Lower lobe of right lung (tissue), 2 donors: ENCODE measurements at regions not wholly inside any gene's neighbourhood (a gene's known extent, or its start where the extent isn't known, plus 50 kb on each side); places are given as distances from the start of the nearest gene placed in this dataset.
A peak's percentile ranks its signal among the peaks of the same experiment; 100 is the strongest.

Source experiments
- ATAC-seq, 2 donors: fragments of 200-7000 bp; cut with Tn5 transposase; one replicate each; pipeline ENCODE4 v1.9.1; 2020 to 2022; ENCODE audit warnings: mild to moderate bottlenecking in 2 of 2, moderate library complexity in 2 of 2
- DNase-seq: peaks from one replicate; pipeline ENCODE4 v3.0.0-alpha.2; 2020
- H3K27ac ChIP-seq: fragments of 200-600 bp; one replicate; pipeline ENCODE4 v1.8.0; 2022
- H3K27me3 ChIP-seq: fragments of 200-600 bp; one replicate; pipeline ENCODE4 v1.8.0; 2022; ENCODE audit warnings: low read depth
- H3K36me3 ChIP-seq: fragments of 200-600 bp; one replicate; pipeline ENCODE4 v1.8.0; 2022; ENCODE audit warnings: mild to moderate bottlenecking
- H3K4me1 ChIP-seq: fragments of 200-600 bp; one replicate; pipeline ENCODE4 v1.8.0; 2022
- H3K4me3 ChIP-seq: fragments of 200-600 bp; one replicate; pipeline ENCODE4 v1.8.0; 2022; ENCODE audit warnings: mild to moderate bottlenecking
- H3K9me3 ChIP-seq: fragments of 200-600 bp; one replicate; pipeline ENCODE4 v1.8.0; 2022
- intact Hi-C: fragments of 100-400 bp; cut with DNase I; formaldehyde crosslinking; loops from one replicate; pipeline ENCODE4 v1.11.0; 2022
- TF ChIP-seq, protein P1 (sequence below): fragments of 200-600 bp; IDR thresholded peaks from one replicate; pipeline ENCODE4 v1.8.0; 2022; ENCODE audit warnings: antibody characterized with exemption, mild to moderate bottlenecking
- donor health status: DM: no; HTN: yes; CAD: no; lungs with severe emphysema.

DNA sequence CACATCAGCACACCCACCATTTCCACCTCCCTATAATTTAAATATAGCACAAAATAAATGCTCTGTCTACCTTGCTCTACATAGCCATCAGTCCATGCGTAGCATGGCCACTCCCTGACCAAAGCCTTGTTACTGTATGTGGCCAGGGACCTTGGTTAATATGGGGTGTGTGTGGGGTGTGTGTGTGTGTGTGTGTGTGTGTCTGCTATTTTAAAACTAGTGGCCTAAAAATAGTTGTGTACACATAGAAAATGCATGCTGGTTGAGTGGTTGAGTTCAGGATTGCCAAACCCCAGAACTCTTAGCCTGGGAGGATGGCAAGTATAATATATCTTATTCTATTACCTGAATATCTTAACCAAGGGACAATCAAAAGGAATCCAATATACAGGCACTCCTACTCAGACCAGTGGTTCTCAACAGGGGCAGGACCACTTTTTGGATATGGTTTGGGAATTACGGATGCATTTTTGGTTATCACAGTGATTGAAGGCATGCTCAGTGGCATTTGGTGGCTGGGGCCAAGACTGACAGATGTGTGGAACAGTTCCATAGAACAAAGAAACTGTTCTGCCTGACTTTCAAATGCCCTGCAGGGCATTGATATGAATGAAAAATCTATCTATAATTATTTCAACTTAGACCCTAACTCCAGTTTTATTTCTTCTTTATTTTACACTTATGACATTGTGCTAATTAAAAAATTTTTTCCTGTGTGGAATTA lies 72.3 kb upstream of the PSME4 start:
- Histone ChIP-seq H3K4me3 (no peak overlapping the region), H3K4me1 (peaks cover 1% of the 10 kb centered on the region), H3K9me3 (no peaks in the 10 kb centered on the region), H3K27ac (no peak overlapping the region), H3K27me3 (no peaks in the 10 kb centered on the region), H3K36me3 (no peaks in the 10 kb centered on the region)
- TF ChIP-seq, protein P1, sequence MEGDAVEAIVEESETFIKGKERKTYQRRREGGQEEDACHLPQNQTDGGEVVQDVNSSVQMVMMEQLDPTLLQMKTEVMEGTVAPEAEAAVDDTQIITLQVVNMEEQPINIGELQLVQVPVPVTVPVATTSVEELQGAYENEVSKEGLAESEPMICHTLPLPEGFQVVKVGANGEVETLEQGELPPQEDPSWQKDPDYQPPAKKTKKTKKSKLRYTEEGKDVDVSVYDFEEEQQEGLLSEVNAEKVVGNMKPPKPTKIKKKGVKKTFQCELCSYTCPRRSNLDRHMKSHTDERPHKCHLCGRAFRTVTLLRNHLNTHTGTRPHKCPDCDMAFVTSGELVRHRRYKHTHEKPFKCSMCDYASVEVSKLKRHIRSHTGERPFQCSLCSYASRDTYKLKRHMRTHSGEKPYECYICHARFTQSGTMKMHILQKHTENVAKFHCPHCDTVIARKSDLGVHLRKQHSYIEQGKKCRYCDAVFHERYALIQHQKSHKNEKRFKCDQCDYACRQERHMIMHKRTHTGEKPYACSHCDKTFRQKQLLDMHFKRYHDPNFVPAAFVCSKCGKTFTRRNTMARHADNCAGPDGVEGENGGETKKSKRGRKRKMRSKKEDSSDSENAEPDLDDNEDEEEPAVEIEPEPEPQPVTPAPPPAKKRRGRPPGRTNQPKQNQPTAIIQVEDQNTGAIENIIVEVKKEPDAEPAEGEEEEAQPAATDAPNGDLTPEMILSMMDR, result no peak
- ATAC-seq, result no peak
- no peak for DNase-seq
- intact Hi-C loops, result no loop called here

DNA sequence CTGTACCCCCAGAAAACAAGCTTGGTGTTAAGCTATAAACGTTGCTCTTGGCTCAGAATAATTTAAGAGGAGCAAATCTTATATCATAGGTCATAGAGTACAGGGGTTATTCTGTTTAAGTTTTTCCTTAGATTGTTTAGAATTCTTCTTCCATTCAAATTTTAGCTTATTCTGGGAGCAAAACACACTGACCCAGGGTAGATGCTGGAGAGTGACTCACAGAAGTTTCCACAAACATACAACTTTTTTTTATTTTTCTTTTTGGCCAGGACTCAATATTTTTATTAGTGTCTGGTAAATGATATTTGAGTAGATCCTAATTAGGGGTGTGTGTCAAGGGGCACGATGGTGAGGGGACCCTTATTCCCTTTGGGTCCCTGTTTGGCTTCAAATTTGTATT lies 71.5 kb upstream of the PSME4 start:
- DNase-seq, result no peak

DNA sequence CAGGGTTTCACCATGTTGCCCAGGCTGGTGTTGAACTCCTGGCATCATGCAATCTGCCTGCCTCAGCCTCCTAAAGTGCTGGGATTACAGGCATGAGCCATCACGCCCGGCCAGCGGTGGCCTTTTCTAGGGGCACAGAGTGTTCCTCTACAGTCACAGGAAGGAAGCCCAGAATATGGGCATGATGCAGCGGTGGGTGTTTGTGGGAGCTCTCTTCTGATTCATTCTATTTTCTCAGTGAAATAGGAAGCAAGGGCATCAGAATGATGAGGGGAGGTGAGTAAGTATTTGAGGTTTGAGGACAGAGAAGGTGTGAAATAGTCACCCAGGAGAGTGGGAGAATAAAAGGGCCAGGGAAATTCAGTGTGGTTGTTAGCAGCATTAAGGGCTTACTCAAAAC lies 70.3 kb upstream of the PSME4 start:
- H3K36me3 ChIP-seq, result no peaks in the 10 kb centered on the region
- DNase-seq (no peak), ATAC-seq (peak; percentile 16 to 66)
- intact Hi-C loops, result no loop called here
- TF ChIP-seq, protein P1, result no peak
- no peaks in the 10 kb centered on the region for H3K9me3 ChIP-seq
- H3K4me3 ChIP-seq, result no peak overlapping the region
- H3K27me3 ChIP-seq, result no peaks in the 10 kb centered on the region
- H3K4me1 ChIP-seq, result no peaks in the 10 kb centered on the region
- no peak overlapping the region for H3K27ac ChIP-seq

More for the DNA sequence above, 71.5 kb upstream of the PSME4 start:
- no peaks in the 10 kb centered on the region for H3K9me3 ChIP-seq
- H3K4me3 ChIP-seq, result no peak overlapping the region
- no peak for ATAC-seq
- no peaks in the 10 kb centered on the region for H3K36me3 ChIP-seq
- intact Hi-C loops, result no loop called here
- no peaks in the 10 kb centered on the region for H3K27me3 ChIP-seq
- H3K27ac ChIP-seq, result no peak overlapping the region
- no peaks in the 10 kb centered on the region for H3K4me1 ChIP-seq
- TF ChIP-seq, protein P1, result no peak

DNA sequence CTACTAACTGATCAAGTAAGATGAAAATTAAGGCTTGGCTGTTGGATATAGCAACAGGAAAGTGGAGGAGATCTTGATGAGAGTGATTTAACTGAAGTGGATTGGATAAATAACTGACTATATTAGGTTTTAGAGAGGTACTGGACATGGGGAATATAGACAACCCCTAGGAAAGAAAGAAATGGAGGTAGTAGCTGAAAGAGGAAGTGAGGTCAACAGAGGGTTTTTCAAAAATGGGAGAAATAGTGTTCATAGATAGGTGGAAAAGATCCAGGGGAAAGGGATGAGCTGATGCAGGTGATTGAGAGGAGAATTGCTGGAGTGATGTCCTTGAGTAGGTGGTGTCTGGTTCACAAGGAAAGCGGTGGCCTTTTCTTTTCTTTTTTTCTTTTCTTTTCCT lies 69.9 kb upstream of the PSME4 start:
- intact Hi-C loops, result no loop called here
- no peaks in the 10 kb centered on the region for H3K4me1 ChIP-seq
- H3K27me3 ChIP-seq, result no peaks in the 10 kb centered on the region
- DNase-seq, result no peak
- no peak for ATAC-seq
- H3K4me3 ChIP-seq, result no peak overlapping the region
- H3K27ac ChIP-seq, result no peak overlapping the region
- H3K36me3 ChIP-seq, result no peaks in the 10 kb centered on the region
- TF ChIP-seq, protein P1, result no peak
- H3K9me3 ChIP-seq, result no peaks in the 10 kb centered on the region

DNA sequence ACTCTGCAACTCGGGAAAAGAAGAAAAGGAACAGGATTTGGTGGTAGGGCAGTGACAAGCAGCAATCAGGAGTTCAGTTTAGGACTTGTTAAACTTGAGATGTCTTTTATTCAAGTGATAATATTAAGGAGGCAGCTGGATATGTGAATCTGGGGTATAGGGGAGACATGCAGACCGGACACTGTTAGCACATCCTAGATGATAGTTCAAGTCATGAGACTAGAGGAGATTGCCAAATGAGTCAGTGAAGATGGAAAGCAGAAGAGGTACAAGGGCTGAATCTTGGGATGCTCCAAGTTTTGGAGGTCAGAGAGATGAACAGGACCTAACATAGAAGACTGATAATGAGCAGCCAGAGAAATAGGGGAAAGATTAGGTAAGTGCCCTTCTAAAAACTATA lies 69.5 kb upstream of the PSME4 start:
- intact Hi-C loops, result no loop called here
- TF ChIP-seq, protein P1, result no peak
- no peak for DNase-seq
- Histone ChIP-seq H3K27me3 (no peaks in the 10 kb centered on the region), H3K4me3 (no peak overlapping the region), H3K36me3 (no peaks in the 10 kb centered on the region), H3K4me1 (no peaks in the 10 kb centered on the region), H3K27ac (no peak overlapping the region), H3K9me3 (no peaks in the 10 kb centered on the region)
- ATAC-seq, result peak; percentile 66 to 74
